IPS DF 4.7 (cell line): ENCODE measurements at regions not wholly inside any gene's neighbourhood (a gene's known extent, or its start where the extent isn't known, plus 50 kb on each side); places are given as distances from the start of the nearest gene placed in this dataset.
"Not testable (repeated sequence)": the region's sequence is repeated elsewhere in the genome, so short reads cannot be mapped to it uniquely, and the experiment has no call there.

ENCODE experiments used
- DNase-seq: peaks from one replicate; pipeline ENCODE4 v3.0.0-alpha.2; 2013; ENCODE audit warnings: low spot score; ENCODE audit errors: extremely low read depth

- DNase-seq, result no peak
Observed at GRCh38 chr14:22263961-22264360, 325.1 kb downstream of the DAD1 start.

GRCh38 chr14:22262881-22263280 is 326.1 kb downstream of the DAD1 start:
- DNase-seq, result no peak

- no peak for DNase-seq
Observed at GRCh38 chr14:22255017-22255950, 333.7 kb downstream of the DAD1 start.

- DNase-seq, result no peak
Observed at GRCh38 chr14:22252686-22253085, 336.3 kb downstream of the DAD1 start.

- no peak for DNase-seq
Observed at GRCh38 chr14:22251090-22251489, 337.9 kb downstream of the DAD1 start.

- DNase-seq, result no peak
Observed at GRCh38 chr14:22249770-22250169, 339.3 kb downstream of the DAD1 start.

GRCh38 chr14:22243971-22244581 is 344.9 kb downstream of the DAD1 start:
- no peak for DNase-seq

- DNase-seq, result not testable (repeated sequence)
Observed at GRCh38 chr14:22238320-22238719, 350.7 kb downstream of the DAD1 start.

- DNase-seq, result no peak
Observed at GRCh38 chr14:22233377-22233776, 355.6 kb downstream of the DAD1 start.

- no peak for DNase-seq
Observed at GRCh38 chr14:22232933-22233332, 356.1 kb downstream of the DAD1 start.

GRCh38 chr14:22232486-22232885 is 356.5 kb downstream of the DAD1 start:
- no peak for DNase-seq

GRCh38 chr14:22231018-22231417 is 358.0 kb downstream of the DAD1 start:
- no peak for DNase-seq

- DNase-seq, result no peak
Observed at GRCh38 chr14:22230517-22230916, 358.5 kb downstream of the DAD1 start.

GRCh38 chr14:22227084-22227483 is 361.9 kb downstream of the DAD1 start:
- no peak for DNase-seq

GRCh38 chr14:22226381-22226780 is 362.6 kb downstream of the DAD1 start:
- no peak for DNase-seq

GRCh38 chr14:22225516-22226140 is 363.4 kb downstream of the DAD1 start:
- no peak for DNase-seq

GRCh38 chr14:22221508-22221907 is 367.5 kb downstream of the DAD1 start:
- DNase-seq, result no peak

GRCh38 chr14:22220427-22220826 is 368.6 kb downstream of the DAD1 start:
- no peak for DNase-seq

- no peak for DNase-seq
Observed at GRCh38 chr14:22218728-22219127, 370.3 kb downstream of the DAD1 start.

- DNase-seq, result no peak
Observed at GRCh38 chr14:22213120-22213519, 375.9 kb downstream of the DAD1 start.

GRCh38 chr14:22210906-22211305 is 378.1 kb downstream of the DAD1 start:
- no peak for DNase-seq

- no peak for DNase-seq
Observed at GRCh38 chr14:22210026-22210425, 379.0 kb downstream of the DAD1 start.
